Coronary artery (tissue), 2 donors: ENCODE measurements at regions not wholly inside any gene's neighbourhood (a gene's known extent, or its start where the extent isn't known, plus 50 kb on each side); places are given as distances from the start of the nearest gene placed in this dataset.

Experiments
- DNase-seq: peaks from one replicate; pipeline ENCODE4 v3.0.0-alpha.2; 2017; ENCODE audit warnings: low spot score
- H3K27ac ChIP-seq, 2 donors: fragments of 200-600 bp; sonication (generic); one replicate each; pipeline ENCODE4 v1.5.1; 2016 to 2019
- H3K4me3 ChIP-seq: fragments of 200-600 bp; sonication (generic); 2 replicates; pipeline ENCODE4 v1.5.1; 2016; ENCODE audit warnings: mild to moderate bottlenecking, moderate library complexity
- CTCF ChIP-seq: fragments of 200-600 bp; sonication (generic); IDR thresholded peaks from one replicate; pipeline ENCODE4 v1.5.1; 2019; ENCODE audit warnings: antibody characterized with exemption

- H3K4me3 ChIP-seq: no peak overlapping the region
- no peak for DNase-seq
- no peak for TF ChIP-seq CTCF
- H3K27ac ChIP-seq: no peak overlapping the region
Measured at GRCh38 chr6:169946971-169947370, 195.5 kb downstream of the ERMARD start.

GRCh38 chr6:169945117-169945516 lies 193.7 kb downstream of the ERMARD start:
- no peak for DNase-seq
- TF ChIP-seq CTCF: no peak
- H3K27ac ChIP-seq: no peak overlapping the region
- H3K4me3 ChIP-seq: no peak overlapping the region

GRCh38 chr6:169944415-169944814 lies 193.0 kb downstream of the ERMARD start:
- TF ChIP-seq CTCF: no peak
- no peak for DNase-seq
- no peak overlapping the region for H3K27ac ChIP-seq
- H3K4me3 ChIP-seq: no peak overlapping the region

GRCh38 chr6:169944061-169944337 lies 192.6 kb downstream of the ERMARD start:
- no peak for TF ChIP-seq CTCF
- DNase-seq: no peak
- H3K4me3 ChIP-seq: no peak overlapping the region
- no peak overlapping the region for H3K27ac ChIP-seq

- DNase-seq: no peak
- TF ChIP-seq CTCF: no peak
- Histone ChIP-seq H3K4me3 (no peak overlapping the region), H3K27ac (no peak overlapping the region)
Measured at GRCh38 chr6:169943241-169944060, 192.0 kb downstream of the ERMARD start.

- TF ChIP-seq CTCF: no peak
- no peak for DNase-seq
- Histone ChIP-seq H3K27ac (no peak overlapping the region), H3K4me3 (no peak overlapping the region)
Measured at GRCh38 chr6:169942173-169942572, 190.8 kb downstream of the ERMARD start.

DNA sequence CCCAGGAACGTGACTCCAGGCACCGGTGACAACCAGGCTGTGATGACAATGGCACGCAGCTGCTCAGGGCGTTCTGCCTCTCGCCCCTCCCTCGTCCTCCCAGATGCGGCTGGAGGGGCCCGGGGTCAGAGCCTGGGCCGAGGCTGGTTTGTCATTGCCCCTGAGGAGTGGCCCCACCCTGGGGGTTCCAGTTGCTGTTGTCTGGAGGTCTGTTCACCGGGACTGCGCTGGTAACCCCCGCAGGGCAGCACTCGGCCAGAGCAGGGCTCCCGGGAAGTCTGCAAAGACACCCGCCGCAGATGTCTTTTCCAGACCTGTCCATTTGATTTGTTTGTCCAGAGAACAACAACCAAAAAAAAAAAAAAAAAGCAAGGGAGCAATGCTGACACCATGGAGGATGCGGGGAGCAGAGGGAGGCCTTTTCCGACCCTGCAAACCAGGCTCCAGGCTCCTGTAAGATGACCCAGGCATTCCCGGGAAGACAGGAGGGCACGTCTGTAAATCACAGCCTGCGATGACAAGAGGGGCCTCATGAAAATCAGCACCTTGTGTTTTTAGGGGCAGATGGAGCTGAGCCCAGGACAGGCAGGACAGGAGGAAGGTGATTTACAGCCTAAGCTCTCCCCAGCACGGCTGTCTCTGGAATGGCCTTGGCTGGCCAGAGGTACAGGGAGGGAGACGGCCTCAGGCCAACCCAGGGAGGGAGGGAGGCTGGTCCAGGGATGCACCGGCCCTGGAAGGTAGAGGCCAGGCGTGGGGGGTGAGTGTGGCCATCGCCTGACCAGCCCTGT lies 189.3 kb downstream of the ERMARD start:
- no peak for DNase-seq
- no peak overlapping the region for H3K27ac ChIP-seq
- H3K4me3 ChIP-seq: no peak overlapping the region
- TF ChIP-seq CTCF: no peak
